ENCODE measurements at regions not wholly inside any gene's neighbourhood (a gene's known extent, or its start where the extent isn't known, plus 50 kb on each side); places are given as distances from the start of the nearest gene placed in this dataset.

DNA sequence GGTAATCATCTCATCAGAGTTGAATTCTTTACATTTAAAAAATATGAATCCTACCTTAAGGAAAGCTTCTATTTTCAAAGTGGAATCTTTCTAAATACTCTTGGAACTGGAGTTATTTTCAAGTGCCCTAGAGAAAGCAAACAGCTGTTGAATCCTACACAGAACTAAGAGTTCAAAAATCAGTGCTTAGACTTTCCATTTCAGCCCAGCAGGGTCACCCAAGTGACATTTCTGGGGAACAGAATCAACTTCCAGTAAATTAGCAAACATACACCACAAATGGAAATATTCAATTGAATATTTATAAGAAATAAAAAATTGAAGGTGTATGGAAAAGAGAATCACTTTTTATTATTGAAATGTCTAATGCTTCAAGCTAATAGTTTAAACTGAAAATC is 427.7 kb upstream of the NOX3 start:
- Histone ChIP-seq H3K36me3 (replicated peaks in 1 of 2) (no peaks in the 10 kb centered on the region), H3K9me3 (replicated peaks in 1 of 3) (no peaks in the 10 kb centered on the region), H3K4me3 (no peak overlapping the region), H3K27ac (no peak overlapping the region), H3K27me3 (no peaks in the 10 kb centered on the region), H3K4me1 (replicated peaks in 1 of 2) (no peaks in the 10 kb centered on the region)
- TF ChIP-seq POLR2A (IDR thresholded peaks at IDR 0.05) = no peak
- TF ChIP-seq CTCF (IDR thresholded peaks at IDR 0.05) = no peak
- intact Hi-C loops (cut with DNase I) = no loop called here
- no peak for DNase-seq

DNA sequence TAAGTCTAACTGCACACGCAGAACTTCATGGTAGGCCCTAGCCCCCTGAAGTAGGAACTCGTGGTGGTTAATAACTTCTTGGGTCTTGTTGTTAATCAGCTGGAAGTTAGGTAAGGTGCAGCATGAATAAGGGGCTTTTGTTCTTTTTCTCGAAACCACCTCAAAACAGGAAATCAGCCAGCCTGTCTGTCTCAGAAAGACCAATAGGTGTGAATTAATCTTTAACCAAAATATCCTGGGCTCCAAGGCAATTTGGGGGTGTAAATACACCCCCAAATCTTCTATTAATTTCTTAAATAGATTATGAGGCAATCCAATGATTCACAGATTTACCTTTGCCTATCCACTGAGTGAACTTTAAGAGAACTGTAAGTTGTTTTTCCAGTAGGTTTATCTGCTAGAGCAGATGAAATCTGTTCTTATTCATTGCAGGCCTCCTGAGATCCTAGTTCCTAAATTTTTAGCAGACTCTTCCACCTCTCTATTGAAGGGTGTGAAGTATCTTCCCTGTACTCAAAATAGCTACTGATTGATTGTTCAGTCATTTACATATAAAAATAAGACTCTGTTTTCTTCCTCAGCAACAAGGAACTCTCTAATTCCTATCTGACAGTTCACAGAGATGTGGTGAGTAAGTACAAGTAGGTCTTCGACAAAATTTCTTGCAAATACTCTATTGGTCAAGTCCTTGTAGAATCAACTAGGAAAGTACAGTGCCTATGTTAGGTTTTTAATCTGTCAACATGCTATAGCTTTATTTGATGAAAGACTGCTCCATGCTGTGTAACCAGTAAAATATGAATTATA is 427.1 kb upstream of the NOX3 start:
- intact Hi-C loops (cut with DNase I) = no loop called here
- 69 to 83% (median 74%) methylated on average over 4 of the region's 4 CpGs for WGBS, 4 donors

GRCh38 chr6:155881826-155882526 is 426.3 kb upstream of the NOX3 start:
- H3K27me3 ChIP-seq = no peaks in the 10 kb centered on the region
- DNase-seq = no peak
- WGBS, 4 donors = 75 to 84% (median 82%) methylated on average over 5 of the region's 5 CpGs
- H3K4me1 ChIP-seq (replicated peaks in 1 of 2) = no peaks in the 10 kb centered on the region
- no peaks in the 10 kb centered on the region for H3K9me3 ChIP-seq (replicated peaks in 1 of 3)
- no peaks in the 10 kb centered on the region for H3K36me3 ChIP-seq (replicated peaks in 1 of 2)
- intact Hi-C loops (cut with DNase I) = no loop called here
- no peak overlapping the region for H3K4me3 ChIP-seq
- no peak overlapping the region for H3K27ac ChIP-seq
- TF ChIP-seq POLR2A (IDR thresholded peaks at IDR 0.05) (no peak), CTCF (IDR thresholded peaks at IDR 0.05) (no peak)

More for the DNA sequence above, 427.1 kb upstream of the NOX3 start:
- Histone ChIP-seq H3K27me3 (no peaks in the 10 kb centered on the region), H3K4me3 (no peak overlapping the region), H3K9me3 (replicated peaks in 1 of 3) (no peaks in the 10 kb centered on the region), H3K36me3 (replicated peaks in 1 of 2) (no peaks in the 10 kb centered on the region), H3K4me1 (replicated peaks in 1 of 2) (no peaks in the 10 kb centered on the region), H3K27ac (peak overlapping the region in 1 of 5 donors; percentile 24)
- DNase-seq = no peak
- no peak for TF ChIP-seq CTCF (IDR thresholded peaks at IDR 0.05)
- TF ChIP-seq POLR2A (IDR thresholded peaks at IDR 0.05) = no peak

GRCh38 chr6:155880900-155881299 is 425.3 kb upstream of the NOX3 start:
- peak in 1 of 7 donors; percentile 11 for DNase-seq
- no peaks in the 10 kb centered on the region for H3K27me3 ChIP-seq
- intact Hi-C loops (cut with DNase I) = no loop called here
- no peaks in the 10 kb centered on the region for H3K36me3 ChIP-seq (replicated peaks in 1 of 2)
- no peaks in the 10 kb centered on the region for H3K4me1 ChIP-seq (replicated peaks in 1 of 2)
- WGBS, 4 donors = 48 to 63% (median 53%) methylated on average over 3 of the region's 3 CpGs
- no peak overlapping the region for H3K27ac ChIP-seq
- no peaks in the 10 kb centered on the region for H3K9me3 ChIP-seq (replicated peaks in 1 of 3)
- no peak for TF ChIP-seq POLR2A (IDR thresholded peaks at IDR 0.05)
- TF ChIP-seq CTCF (IDR thresholded peaks at IDR 0.05) = no peak
- no peak overlapping the region for H3K4me3 ChIP-seq
